PC-9 (cell line): ENCODE measurements at regions not wholly inside any gene's neighbourhood (a gene's known extent, or its start where the extent isn't known, plus 50 kb on each side); places are given as distances from the start of the nearest gene placed in this dataset.

Experiments used
- BruUV-seq: library from RNA; stranded (reverse); fragments of 400-500 nt; replicated peaks from 2 replicates; lab custom pipeline; 2021; lab: Mats Ljungman, UMichigan
- CTCF ChIA-PET: fragments of 300-600 bp; sonication (Branson Sonifier 250); formaldehyde crosslinking; loops from one replicate; lab custom pipeline; 2022; ENCODE audit warnings: antibody characterized with exemption; lab: Charles Lee
- POLR2A ChIA-PET: fragments of 300-600 bp; sonication (Branson Sonifier 250); formaldehyde crosslinking; loops from one replicate; lab custom pipeline; 2022; ENCODE audit warnings: antibody characterized with exemption; ENCODE audit not compliant: unreplicated experiment; lab: Charles Lee
- DNase-seq, 2 experiments: peaks; one replicate each; pipeline versions ENCODE4 v3.0.0 to v3.0.0-alpha.2; 2015 to 2022; ENCODE audit warnings: mixed read lengths in 1 of 2
- H2AFZ ChIP-seq: fragments of 200-600 bp; sonication (generic); 2 replicates; pipeline ENCODE4 v1.8.1; 2017; ENCODE audit warnings: antibody characterized with exemption
- H3F3A ChIP-seq: fragments of 200-600 bp; sonication (generic); 2 replicates; pipeline ENCODE4 v1.8.1; 2017; ENCODE audit warnings: antibody characterized with exemption, mild to moderate bottlenecking, low read depth; ENCODE audit not compliant: insufficient read depth
- H3K27ac ChIP-seq: fragments of 200-600 bp; sonication (generic); 2 replicates; pipeline ENCODE4 v1.6.1; 2016; ENCODE audit warnings: mixed run types
- H3K27me3 ChIP-seq: fragments of 200-600 bp; sonication (generic); 2 replicates; pipeline ENCODE4 v1.6.1; 2016; ENCODE audit warnings: low read depth, mixed run types; ENCODE audit not compliant: insufficient read depth
- H3K36me3 ChIP-seq: fragments of 200-600 bp; sonication (generic); 2 replicates; pipeline ENCODE4 v1.6.1; 2016; ENCODE audit warnings: low read depth, mixed run types
- H3K4me1 ChIP-seq: fragments of 200-600 bp; sonication (generic); replicated peaks from 2 replicates; pipeline ENCODE4 v1.6.1; 2016; ENCODE audit warnings: mixed run types; ENCODE audit not compliant: insufficient read depth
- H3K4me2 ChIP-seq: fragments of 200-600 bp; sonication (generic); 2 replicates; pipeline ENCODE4 v1.6.1; 2017; ENCODE audit warnings: mixed run types
- H3K4me3 ChIP-seq: fragments of 200-600 bp; sonication (generic); 2 replicates; pipeline ENCODE4 v1.6.1; 2016; ENCODE audit warnings: mixed run types
- H3K79me2 ChIP-seq: fragments of 200-600 bp; sonication (generic); 2 replicates; pipeline ENCODE4 v1.6.1; 2017; ENCODE audit warnings: low read depth, mixed run types
- H3K9me2 ChIP-seq: fragments of 200-600 bp; sonication (generic); 2 replicates; pipeline ENCODE4 v1.8.1; 2017; ENCODE audit warnings: mild to moderate bottlenecking; ENCODE audit not compliant: insufficient read depth
- H3K9me3 ChIP-seq: fragments of 200-600 bp; sonication (generic); 2 replicates; pipeline ENCODE4 v1.8.1; 2016; ENCODE audit warnings: low read depth; ENCODE audit not compliant: insufficient read depth
- H4K20me1 ChIP-seq: fragments of 200-600 bp; sonication (generic); 2 replicates; pipeline ENCODE4 v1.8.1; 2017; ENCODE audit not compliant: insufficient read depth
- CTCF ChIP-seq: fragments of 200-600 bp; sonication (generic); conservative IDR thresholded peaks from 2 replicates; pipeline ENCODE4 v1.6.1; 2017; ENCODE audit warnings: mixed run types, antibody characterized with exemption, mild to moderate bottlenecking, moderate library complexity
- EZH2 ChIP-seq: fragments of 200-600 bp; sonication (generic); IDR thresholded peaks from 2 replicates; pipeline ENCODE4 v1.8.0; 2017; ENCODE audit warnings: antibody characterized with exemption, low read depth
- intact Hi-C: fragments of 100-400 bp; cut with micrococcal nuclease; formaldehyde crosslinking; loops from one replicate; pipeline ENCODE4 v1.10.0; 2022; ENCODE audit not compliant: unreplicated experiment

- no peak overlapping the region for H2AFZ ChIP-seq
- no TSS peak for BruUV-seq
- H3K9me2 ChIP-seq: no peaks in the 10 kb centered on the region
- H3K4me3 ChIP-seq: no peak overlapping the region
- H3K27ac ChIP-seq: no peak overlapping the region
- no peaks in the 10 kb centered on the region for H3F3A ChIP-seq
- no peaks in the 10 kb centered on the region for H3K36me3 ChIP-seq
- intact Hi-C loops: no loop called here
- no peak for DNase-seq
- H3K4me1 ChIP-seq: no peaks in the 10 kb centered on the region
- TF ChIP-seq CTCF (no peak), EZH2 (no peak)
- H3K9me3 ChIP-seq: no peaks in the 10 kb centered on the region
- H3K79me2 ChIP-seq: no peaks in the 10 kb centered on the region
- ChIA-PET CTCF (no interaction called here), POLR2A (no interaction called here)
- no peak overlapping the region for H3K4me2 ChIP-seq
- H3K27me3 ChIP-seq: no peaks in the 10 kb centered on the region
- H4K20me1 ChIP-seq: no peaks in the 10 kb centered on the region
These were observed 319.0 kb downstream of the MATN1 start for GRCh38 chr1:30404341-30404740.

GRCh38 chr1:30403726-30404125 is 319.7 kb downstream of the MATN1 start:
- no TSS peak for BruUV-seq
- POLR2A ChIA-PET: no interaction called here
- Histone ChIP-seq H3K9me3 (no peaks in the 10 kb centered on the region), H3K27me3 (no peaks in the 10 kb centered on the region), H3K36me3 (no peaks in the 10 kb centered on the region), H3K79me2 (no peaks in the 10 kb centered on the region), H4K20me1 (no peaks in the 10 kb centered on the region), H2AFZ (no peak overlapping the region), H3K27ac (no peak overlapping the region), H3K9me2 (no peaks in the 10 kb centered on the region), H3F3A (no peaks in the 10 kb centered on the region), H3K4me2 (no peak overlapping the region), H3K4me1 (no peaks in the 10 kb centered on the region), H3K4me3 (no peak overlapping the region)
- no peak for TF ChIP-seq EZH2
- TF ChIP-seq CTCF: no peak
- no peak for DNase-seq
- intact Hi-C loops: no loop called here
- CTCF ChIA-PET: no interaction called here

- BruUV-seq: no TSS peak
- H3K27ac ChIP-seq: no peak overlapping the region
- no peak overlapping the region for H3K4me3 ChIP-seq
- no peak for DNase-seq
- no peaks in the 10 kb centered on the region for H4K20me1 ChIP-seq
- H3K9me3 ChIP-seq: no peaks in the 10 kb centered on the region
- H3K79me2 ChIP-seq: no peaks in the 10 kb centered on the region
- H3K4me2 ChIP-seq: no peak overlapping the region
- no peaks in the 10 kb centered on the region for H3K36me3 ChIP-seq
- POLR2A ChIA-PET: no interaction called here
- H2AFZ ChIP-seq: no peak overlapping the region
- H3K4me1 ChIP-seq: no peaks in the 10 kb centered on the region
- no peak for TF ChIP-seq CTCF
- no peak for TF ChIP-seq EZH2
- CTCF ChIA-PET: no interaction called here
- intact Hi-C loops: no loop called here
- H3F3A ChIP-seq: no peaks in the 10 kb centered on the region
- H3K27me3 ChIP-seq: no peaks in the 10 kb centered on the region
- no peaks in the 10 kb centered on the region for H3K9me2 ChIP-seq
These were observed 320.2 kb downstream of the MATN1 start for GRCh38 chr1:30403061-30403645.
